GM18870 (cell line): ENCODE measurements at regions not wholly inside any gene's neighbourhood (a gene's known extent, or its start where the extent isn't known, plus 50 kb on each side); places are given as distances from the start of the nearest gene placed in this dataset.

Experiments used
- ATAC-seq: cut with Tn5 transposase; IDR thresholded peaks from one replicate; pipeline ENCODE4 v1.9.1; 2021; ENCODE audit warnings: moderate library complexity; ENCODE audit not compliant: unreplicated experiment

DNA sequence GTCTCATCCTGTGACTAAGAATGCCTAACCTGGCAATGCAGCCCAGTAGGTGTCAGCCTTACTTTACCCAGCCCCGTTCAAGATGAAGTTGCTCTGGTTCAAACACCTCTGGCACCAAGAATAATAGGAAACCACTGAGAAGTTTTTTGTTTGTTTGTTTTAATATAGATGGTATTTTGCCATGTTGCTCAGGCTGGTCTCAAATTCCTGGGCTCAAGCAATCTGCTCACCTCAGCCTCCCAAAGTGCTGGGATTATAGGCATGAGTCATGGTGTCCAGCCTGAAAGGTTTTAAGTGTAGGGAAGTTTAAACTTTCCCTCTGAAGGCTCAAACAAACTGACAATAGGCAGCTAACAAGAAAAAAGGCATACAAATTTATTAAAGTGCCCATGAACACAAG lies 51.2 kb upstream of the ABCC4 start:
- no peak for ATAC-seq

DNA sequence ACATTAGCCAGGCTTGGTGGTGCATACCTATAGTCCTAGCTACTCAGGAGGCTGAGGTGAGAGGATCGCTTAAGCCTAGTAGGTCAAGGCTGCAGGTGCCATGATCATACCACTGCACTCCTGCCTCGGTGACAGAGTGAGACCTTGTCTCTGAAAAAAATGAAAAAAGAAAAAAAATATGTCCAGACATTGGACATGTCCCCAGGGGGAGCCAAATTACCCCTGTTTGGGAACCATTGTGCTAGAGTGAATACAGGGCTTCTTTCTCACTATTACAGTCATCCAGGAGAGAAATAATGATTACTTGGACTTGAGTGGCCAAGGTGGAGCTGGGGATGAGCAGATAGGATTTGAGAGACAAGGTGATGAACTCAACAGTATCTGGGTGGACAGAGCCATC lies 52.9 kb upstream of the ABCC4 start:
- no peak for ATAC-seq

DNA sequence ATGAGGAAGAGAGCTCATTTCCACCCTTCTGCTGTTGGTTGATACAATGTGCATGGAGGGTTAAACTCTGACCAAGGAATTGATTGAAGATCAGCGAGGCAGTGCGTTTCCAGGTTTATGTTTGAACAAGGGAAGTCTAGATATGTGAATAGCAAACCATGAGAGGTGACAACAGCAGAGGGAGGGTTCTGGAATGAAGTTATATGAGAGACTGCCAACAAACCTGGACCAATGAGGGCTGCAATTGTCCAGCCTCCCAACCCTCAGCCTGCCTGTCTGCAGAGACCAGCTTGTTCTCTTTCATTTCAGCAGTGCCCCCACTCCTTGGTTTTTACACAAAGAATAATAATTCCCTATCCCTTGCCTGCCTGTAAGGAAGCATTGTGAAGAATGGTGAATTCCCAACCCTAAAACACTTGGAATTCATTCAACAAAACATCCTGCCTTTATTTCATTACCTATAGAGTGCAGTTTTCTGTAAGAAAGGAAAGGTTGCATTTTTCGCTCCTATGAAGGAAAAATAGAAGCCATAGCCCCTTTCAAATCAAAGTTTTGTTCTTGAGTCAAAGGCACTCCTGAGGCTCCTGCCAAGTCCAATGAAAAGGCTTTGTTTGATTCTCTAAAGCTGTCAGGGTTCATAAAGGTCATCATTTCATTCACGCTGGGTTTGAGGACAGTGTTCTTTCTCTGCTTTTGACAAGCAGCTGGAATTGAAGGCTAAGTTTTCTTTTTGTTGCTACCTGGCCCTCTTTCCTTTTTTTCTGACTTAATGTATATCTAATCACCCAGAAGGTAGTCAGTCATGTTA lies 53.6 kb upstream of the ABCC4 start:
- ATAC-seq = no peak

DNA sequence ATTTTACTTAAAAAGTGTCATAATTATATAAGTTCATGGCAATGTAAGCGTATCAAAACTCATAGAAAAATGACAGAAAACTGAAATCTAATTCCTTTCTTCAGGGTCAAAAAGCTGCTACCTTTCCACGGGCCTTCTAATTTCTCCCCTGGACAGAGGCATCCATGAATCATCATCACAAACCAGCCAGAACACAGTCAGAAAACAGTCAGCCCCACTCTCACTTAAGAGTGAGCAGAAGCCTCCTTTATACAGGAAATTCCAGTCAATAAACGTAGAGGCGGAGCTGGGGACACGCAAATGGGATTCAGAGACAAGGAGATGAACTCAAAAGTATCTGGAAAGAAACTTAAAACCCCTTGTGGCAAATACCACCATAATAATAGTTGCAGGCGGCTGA lies 54.2 kb upstream of the ABCC4 start:
- no peak for ATAC-seq

DNA sequence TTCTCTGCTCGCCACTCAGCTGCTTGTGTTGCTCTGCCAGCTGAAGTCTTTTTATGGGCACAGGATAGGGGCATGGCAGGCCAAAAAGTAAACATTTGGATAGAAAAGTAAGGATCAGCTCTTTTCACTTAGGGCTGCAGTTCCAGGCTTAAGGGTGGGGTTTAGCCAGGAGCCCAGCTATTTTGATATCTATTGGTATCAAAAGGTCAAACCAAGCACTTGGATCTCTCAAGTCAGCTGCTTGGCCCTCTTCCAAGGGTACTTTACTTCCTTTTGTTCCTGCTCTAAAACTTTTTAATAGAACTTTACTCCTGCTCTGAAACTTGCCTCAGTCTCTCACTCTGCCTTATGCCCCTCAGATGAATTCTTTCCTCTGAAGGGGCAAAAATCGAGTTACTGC lies 55.7 kb upstream of the ABCC4 start:
- no peak for ATAC-seq

DNA sequence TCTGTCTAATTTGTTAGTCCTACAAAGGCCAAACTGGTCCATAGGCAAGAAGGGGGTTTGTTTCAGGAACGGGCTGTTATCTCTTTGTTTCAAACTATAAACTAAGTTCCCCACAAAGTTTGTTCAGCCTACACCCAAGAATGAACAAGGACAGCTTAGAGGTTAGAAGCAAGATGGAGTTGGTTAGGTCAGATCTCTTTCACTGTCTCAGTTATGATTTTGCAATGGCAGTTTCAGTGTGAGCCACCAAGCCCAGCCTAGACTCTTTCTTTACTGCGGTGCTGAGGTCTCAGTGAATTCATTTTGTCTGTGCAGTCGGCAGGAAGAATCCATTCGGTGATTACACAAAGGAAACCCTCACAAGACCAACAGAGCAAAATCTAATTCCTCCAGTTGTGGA lies 56.6 kb upstream of the ABCC4 start:
- ATAC-seq = no peak

DNA sequence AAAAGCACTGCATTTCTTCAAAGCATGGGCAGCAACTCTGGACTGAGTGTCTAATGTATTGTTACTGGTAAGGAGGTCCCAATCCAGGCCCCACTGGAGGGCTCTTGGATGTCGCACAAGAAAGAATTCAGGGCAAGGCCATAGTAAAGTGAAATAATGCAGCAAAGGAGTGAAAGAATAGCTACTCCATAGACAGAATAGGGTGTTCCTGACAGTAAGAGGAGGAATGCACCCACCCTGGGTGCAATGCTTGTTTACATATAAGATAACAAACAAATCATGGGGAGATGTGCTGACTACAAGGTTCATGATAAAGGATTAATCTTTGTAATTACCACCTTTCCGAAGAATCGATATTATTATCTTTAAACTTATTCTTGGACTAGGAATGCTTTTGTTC lies 58.8 kb upstream of the ABCC4 start:
- ATAC-seq = no peak

DNA sequence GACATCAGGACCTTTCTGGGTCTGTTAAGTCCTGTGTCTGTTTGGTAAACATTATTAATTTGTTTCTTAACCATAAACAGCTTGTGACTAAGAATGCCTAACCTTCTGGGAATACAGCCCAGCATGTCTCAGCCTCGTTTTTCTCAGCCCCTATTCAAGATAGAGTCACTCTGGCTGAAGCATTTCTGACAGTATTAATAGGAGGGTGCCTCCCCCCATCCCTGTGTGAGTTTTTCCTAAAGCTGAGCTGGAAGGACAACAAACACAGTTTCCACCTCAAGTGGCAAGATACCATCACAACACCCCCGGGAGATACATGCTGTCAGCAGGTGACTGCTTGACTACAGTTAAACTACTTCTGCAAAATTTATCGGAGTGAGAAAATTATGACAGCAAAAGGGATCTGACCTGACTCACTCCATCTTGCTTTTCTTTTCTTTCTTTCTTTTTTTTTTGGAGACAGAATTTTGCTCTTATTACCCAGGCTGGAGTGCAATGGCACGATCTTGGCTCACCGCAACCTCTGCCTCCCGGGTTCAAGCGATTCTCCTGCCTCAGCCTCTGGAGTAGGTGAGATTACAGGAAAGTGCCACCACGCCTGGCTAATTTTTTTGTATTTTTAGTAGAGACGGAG lies 59.3 kb upstream of the ABCC4 start:
- ATAC-seq = no peak

DNA sequence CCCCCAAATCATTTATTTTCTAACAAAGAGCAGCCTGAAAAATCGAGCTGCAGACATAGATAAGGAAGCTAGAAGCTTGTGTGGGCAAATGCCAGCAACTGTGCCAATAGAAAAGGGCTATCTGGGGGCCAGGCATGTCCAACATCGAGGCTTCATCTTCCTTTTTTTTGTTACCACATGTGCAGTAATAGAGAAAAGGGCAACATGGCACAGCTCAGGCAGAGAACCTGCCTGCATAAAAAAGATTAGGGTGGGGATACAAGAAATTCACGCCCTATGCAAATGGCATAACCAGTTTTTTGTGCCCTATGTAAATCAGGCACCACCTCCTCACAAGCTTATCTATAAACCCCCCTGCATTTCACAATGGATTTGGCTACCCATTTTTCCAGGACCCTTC lies 60.4 kb upstream of the ABCC4 start:
- ATAC-seq = no peak

DNA sequence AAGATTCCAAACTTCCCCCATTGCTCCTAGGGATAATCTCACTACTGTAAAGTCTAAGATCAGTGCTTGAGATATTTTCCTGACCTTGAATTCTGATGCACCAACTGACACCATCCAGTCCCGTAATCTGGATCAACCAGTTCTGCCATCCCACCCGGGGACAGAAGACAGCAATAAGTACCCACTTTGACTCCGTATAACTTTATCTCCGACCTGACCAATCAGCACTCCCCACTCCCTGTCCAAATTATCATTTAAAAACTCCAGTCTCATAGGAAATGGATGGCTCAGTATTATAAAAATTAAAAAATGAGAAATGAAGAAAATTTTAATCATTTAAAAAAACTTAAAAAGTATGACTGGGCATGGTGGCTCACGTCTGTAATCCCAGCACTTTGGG lies 61.4 kb upstream of the ABCC4 start:
- no peak for ATAC-seq

DNA sequence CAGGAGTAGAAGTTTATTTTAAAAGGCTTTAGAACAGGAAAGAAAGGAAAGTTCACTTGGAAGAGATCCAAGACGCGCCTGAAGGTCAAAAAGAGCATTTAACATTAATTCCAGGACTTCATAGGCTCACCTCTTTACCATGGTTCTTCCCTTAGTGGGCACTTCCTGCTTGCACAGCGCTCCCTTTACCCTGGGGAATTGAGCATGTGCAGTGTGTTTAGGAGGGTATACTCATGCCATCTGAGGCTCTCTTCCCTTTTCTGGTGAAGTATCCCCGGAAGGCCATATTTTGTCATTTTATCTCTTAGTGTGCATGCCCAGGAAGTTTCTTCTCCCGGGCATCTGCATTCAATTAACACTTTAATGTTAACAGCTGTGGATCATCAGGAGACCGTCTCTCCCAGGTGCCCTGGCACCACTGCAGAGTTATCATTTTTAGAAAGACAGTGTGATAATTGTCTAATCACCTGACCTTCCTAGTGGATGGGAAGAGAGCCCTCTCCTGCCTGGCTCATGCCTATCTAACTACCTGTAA lies 66.1 kb upstream of the ABCC4 start:
- ATAC-seq = no peak

DNA sequence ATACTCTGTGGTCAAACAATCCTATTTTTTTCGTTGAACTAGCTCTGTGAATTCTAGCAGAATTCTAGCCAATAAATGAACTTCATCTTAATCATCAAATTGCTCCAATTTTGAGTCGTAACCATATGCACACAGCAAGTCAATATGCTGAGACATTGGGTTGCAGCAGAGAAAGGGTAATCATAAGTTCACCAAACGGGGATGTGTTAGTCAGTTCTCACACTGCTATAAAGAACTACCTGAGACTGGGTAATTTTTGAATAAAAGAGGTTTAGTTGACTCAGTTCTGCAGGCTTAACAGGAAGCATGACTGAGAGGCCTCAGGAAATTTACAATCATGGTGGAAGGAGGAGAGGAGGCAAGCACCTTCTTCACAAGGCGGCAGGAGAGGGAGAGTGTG lies 67.7 kb upstream of the ABCC4 start:
- no peak for ATAC-seq

DNA sequence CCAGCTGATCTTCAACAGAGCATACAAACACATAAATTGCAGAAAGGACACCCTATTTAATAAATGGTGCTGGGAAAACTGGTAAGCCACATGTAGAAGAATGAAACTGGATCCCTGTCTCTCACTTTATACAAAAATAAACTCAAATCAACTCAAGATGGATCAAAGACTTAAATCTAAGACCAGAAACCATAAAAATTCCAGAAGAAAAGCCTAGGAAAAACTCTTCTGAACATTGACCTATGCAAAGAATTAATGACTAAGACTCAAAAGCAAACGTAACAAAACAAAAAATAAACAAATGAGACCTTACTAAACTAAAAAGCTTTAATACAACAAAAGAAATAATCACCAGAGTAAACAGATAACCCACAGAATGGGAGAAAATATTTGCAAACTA lies 74.5 kb upstream of the ABCC4 start:
- ATAC-seq = no peak

DNA sequence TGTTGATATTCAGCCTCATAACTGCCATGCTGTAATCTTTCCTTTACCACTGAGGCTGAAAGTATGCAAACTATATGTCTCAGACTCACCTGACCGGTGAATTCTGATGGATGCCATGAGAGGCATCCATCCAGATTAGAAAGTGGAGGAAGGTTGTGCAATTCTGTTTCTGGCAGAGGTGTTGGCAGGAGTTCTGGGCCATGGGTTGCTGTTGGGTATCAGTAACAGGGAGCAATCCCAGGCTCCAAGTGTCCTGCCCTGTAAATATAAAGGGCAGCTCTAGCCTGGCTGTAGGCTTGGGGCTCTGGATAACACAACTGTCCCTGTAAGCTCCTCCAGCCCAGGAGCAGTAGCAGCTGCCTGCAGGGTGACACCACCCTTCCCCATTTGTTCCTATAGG lies 77.4 kb upstream of the ABCC4 start:
- ATAC-seq = no peak

DNA sequence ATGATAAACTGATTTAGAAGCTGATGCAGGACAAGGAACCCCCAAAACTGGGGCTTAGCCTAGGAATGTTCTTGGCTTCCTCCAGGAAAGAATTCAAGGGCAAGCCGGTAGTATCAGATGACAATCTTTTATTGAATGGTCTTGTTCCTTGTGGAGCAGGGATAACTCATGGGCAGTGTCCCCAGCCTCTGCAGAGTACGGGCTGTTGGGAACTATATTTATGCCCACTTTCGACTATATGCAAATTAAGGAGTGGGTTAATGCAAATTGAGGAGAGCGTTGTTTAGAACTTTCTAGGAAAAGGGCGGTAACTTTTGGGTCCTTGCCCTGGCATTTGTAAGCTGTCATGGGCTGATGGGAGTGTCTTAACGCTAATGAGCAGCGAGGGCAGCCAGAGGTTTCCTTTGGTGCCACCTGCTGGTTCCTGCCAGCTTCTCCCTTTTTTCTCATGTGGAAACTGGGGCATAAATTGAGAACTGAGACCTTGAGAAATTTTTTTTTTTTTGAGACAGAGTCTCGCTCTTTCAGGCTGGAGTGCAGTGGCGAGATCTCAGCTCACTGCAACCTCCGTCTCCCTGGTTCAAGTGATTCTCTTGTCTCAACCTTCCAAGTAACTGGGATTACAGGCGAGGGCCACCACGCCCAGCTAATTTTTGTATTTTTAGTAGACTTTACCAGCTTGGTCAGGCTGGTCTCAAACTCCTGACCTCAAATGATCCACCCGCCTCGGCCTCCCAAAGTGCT lies 79.4 kb upstream of the ABCC4 start:
- peak; percentile 94 for ATAC-seq

DNA sequence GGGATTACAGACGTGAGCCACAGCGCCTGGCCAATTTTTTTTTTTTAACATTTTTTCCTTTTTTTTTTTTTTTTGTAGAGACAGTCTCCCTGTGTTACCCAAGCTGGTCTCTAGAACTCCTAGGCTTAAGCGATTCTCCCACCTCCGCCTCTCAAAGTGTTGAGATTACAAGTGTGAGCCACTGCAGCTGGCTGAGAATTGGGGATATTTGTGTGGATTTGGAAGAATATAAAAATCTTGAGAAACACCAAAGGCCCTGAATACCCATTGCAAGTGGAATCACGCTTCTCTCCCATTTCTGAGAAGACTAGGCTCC lies 79.9 kb upstream of the ABCC4 start:
- no peak for ATAC-seq

DNA sequence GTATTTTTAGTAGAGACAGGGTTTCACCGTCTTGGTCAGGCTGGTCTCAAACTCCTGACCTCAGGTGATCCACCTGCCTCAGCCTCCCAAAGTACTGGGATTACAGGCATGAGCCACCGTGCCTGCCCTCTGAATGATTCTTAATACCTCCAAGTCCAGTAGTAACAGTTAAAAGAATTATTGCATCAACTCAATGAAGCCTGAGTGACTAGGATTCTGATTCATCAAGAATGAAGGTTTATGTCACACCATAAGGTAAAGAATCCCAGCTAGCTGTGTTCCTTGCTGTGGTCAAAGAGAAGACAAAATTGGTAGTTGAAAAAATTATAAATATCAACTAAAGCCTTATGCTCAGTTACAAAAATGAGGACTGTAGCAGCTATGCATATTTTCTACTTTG lies 81.2 kb upstream of the ABCC4 start:
- ATAC-seq = no peak

DNA sequence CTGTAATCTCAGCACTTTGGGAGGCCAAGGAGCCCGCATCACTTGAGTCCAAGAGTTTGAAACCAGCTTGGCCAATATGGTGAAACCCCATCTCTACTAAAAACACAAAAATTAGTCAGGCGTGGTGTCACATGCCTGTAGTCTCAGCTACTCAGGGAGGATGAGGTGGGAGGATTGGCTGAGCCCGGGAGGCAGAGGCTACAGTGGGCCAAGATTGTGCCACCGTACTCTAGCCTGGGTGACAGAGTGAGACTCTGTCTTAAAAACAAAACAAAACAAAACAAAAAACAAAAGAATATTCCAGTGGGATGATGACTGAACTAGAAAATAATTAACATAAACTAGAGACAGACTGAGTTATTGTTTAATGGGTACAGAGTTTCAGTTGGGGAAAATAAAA lies 81.7 kb upstream of the ABCC4 start:
- no peak for ATAC-seq

DNA sequence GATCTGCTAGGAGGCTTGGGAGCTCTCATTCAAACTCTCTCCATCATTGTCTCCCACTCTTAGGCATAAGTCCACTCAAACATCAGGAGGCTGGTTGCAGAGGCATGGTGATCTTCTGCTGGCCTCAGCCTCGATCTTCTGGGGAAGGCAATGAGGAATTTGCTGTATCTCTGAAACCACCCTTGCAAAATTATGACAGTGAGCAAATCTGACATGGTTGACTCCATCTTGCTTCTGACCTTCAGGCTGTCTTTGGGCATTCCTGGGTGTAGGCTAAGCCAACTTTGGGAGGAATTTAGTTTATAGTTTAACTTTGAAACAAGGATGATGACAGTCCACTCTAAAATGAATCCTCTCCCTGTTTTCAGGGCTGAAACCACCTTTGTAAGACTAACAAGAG lies 84.1 kb upstream of the ABCC4 start:
- no peak for ATAC-seq

DNA sequence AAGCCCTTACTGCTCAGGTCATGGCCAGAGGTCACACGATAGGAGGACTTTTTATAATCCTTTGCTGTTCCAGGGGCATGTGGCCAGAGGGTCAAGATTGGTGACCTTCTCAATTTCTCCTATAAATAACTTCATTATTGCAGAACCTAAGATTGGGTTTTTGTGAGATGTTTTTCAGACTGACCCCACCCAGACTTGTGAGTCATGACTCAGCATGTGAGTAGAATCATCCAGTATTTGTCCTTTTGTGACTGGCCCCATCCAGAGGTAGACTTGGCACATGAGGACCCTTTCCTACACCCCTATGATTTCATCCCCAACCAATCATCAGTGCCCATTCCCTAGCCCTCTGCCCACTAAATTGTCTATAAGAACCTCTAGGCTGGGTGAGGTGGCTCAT lies 84.5 kb upstream of the ABCC4 start:
- no peak for ATAC-seq

DNA sequence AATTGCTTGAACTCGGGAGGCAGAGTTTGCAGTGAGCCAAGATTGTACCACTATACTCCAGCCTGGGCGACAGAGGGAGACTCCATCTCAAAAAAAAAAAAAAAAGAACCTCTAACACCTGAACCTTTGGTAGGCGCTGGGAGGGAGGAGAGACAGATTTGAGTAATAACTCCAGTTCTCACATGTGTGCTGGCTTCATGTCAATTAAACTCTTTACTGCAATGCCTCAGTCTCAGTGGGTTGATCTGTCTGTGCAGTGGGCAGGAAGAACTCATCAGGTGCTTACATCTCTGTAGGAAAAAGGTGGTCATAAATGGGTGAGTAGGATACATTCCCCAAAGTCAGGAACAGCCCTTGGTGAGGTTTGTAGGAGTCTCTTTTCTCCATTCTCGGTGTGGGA lies 85.1 kb upstream of the ABCC4 start:
- no peak for ATAC-seq

DNA sequence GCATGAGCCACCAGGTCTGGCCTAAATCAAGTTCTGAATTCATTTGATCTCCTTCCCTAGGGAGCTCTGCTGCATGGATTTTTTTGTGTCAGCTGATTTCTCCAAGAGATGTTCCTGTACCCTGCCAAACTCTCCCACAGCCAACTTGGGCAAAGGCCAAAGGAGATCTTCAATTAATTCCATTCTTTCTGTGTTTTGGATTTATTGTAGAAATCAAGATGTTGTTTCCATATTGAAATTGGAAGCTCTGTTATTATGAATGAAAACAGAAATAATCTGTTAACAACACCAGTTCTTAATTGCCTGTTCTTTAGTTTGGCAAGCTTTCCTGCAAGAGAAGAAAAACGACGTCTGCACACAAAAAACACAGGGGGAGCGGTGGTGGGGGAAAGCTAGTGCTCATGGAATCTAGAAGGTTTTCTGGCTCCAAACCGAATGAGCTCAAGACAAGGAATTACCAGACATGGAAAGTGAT lies 86.5 kb upstream of the ABCC4 start:
- no peak for ATAC-seq
